ENCODE measurements at regions not wholly inside any gene's neighbourhood (a gene's known extent, or its start where the extent isn't known, plus 50 kb on each side); places are given as distances from the start of the nearest gene placed in this dataset.

DNA sequence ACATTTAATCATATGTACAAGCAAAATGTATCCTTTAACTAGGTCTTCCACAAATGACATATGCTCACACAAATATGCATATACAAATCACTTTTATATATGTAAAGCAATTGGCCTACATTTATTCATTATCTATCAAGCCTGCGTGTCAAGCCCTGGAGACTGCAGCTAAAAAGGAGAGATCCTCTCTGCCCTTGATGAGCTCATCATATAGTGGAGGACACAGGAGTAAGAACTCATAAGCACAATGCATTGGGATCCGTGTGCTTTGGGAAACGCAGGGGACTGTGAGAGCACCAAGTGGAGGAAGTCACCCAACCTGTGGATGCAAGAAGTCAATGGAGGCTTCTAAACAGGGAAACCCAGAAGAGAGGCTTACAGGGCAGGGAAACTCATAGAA, 735.7 kb downstream of the BCL11B start:
- no peak for DNase-seq (ENCODE audit: extremely low spot score)
- POLR2A ChIA-PET: no interaction called here
- TF ChIP-seq, protein P1, sequence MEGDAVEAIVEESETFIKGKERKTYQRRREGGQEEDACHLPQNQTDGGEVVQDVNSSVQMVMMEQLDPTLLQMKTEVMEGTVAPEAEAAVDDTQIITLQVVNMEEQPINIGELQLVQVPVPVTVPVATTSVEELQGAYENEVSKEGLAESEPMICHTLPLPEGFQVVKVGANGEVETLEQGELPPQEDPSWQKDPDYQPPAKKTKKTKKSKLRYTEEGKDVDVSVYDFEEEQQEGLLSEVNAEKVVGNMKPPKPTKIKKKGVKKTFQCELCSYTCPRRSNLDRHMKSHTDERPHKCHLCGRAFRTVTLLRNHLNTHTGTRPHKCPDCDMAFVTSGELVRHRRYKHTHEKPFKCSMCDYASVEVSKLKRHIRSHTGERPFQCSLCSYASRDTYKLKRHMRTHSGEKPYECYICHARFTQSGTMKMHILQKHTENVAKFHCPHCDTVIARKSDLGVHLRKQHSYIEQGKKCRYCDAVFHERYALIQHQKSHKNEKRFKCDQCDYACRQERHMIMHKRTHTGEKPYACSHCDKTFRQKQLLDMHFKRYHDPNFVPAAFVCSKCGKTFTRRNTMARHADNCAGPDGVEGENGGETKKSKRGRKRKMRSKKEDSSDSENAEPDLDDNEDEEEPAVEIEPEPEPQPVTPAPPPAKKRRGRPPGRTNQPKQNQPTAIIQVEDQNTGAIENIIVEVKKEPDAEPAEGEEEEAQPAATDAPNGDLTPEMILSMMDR (IDR thresholded peaks at IDR 0.05; ENCODE audit: control extremely low read depth, extremely low read depth, low read depth, missing control alignments): no peak
- CTCF ChIA-PET: no interaction called here

DNA sequence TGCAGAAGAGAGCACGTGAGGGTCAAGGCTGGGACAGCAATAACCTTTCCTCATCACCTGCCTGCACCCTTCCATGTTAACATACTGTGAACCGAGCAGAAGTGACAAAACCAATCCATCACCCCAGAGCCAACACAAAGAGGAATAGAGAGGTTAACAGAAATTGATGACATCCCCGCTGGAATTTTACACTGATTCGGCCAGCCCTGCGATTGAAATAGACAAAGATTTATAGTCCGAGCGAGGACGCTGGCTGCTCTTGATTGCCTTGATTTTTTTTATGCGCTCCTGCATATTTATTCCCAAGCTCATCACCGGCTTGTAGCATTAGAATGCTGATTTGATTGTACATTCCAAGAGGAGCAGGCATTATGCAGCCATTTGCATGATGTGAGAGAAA, 729.7 kb downstream of the BCL11B start:
- CTCF ChIA-PET: no interaction called here
- TF ChIP-seq, protein P1 (IDR thresholded peaks at IDR 0.05; ENCODE audit: control extremely low read depth, extremely low read depth, low read depth, missing control alignments): no peak
- POLR2A ChIA-PET: no interaction called here
- DNase-seq (ENCODE audit: extremely low spot score): no peak

GRCh38 chr14:98543074-98543473, 728.9 kb downstream of the BCL11B start:
- DNase-seq (ENCODE audit: extremely low spot score): no peak
- TF ChIP-seq, protein P1 (IDR thresholded peaks at IDR 0.05; ENCODE audit: control extremely low read depth, extremely low read depth, low read depth, missing control alignments): no peak
- POLR2A ChIA-PET: no interaction called here
- CTCF ChIA-PET: no interaction called here

DNA sequence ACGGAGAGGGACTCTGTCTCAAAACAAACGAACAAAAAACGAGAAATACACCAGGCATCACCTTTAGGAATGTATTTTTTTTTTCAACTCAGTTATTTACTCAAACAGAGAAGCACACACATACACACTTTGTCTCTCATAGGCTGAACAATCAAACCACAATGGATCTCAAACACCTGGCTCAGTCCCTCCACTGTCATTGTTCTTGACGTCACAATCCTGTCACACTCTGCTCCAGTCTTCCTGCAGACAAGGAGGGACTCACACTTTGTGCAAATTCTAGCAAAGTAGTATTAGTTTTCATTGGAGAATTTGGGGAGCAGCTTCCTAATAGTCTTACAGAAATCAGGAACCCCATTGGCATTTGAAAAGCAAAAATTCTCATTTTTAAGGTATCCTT, 727.8 kb downstream of the BCL11B start:
- POLR2A ChIA-PET: no interaction called here
- CTCF ChIA-PET: no interaction called here
- TF ChIP-seq, protein P1 (IDR thresholded peaks at IDR 0.05; ENCODE audit: control extremely low read depth, extremely low read depth, low read depth, missing control alignments): no peak
- DNase-seq (ENCODE audit: extremely low spot score): no peak

DNA sequence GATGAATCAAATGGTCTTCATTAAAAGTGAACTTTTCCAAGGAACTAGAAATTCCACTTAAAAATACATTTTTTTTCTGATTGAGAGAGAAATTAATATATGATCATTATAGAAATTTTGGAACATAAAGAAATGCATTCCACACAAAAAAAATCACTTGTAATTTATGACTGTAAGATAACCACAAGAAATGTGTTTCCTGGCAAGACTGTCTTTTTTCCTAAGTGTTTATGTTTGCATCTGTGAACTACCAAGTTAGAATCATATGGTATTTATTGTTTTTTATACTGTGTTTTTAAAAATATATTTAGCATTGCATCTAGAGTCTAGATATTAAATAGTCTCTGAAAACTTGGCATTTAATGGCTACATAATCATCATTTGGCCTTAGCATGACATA, 726.8 kb downstream of the BCL11B start:
- no peak for DNase-seq (ENCODE audit: extremely low spot score)
- TF ChIP-seq, protein P1 (IDR thresholded peaks at IDR 0.05; ENCODE audit: control extremely low read depth, extremely low read depth, low read depth, missing control alignments): no peak
- ChIA-PET CTCF (no interaction called here), POLR2A (no interaction called here)

- POLR2A ChIA-PET: no interaction called here
- CTCF ChIA-PET: no interaction called here
- TF ChIP-seq, protein P1 (IDR thresholded peaks at IDR 0.05; ENCODE audit: control extremely low read depth, extremely low read depth, low read depth, missing control alignments): no peak
- DNase-seq (ENCODE audit: extremely low spot score): no peak
These were observed 723.8 kb downstream of the BCL11B start for GRCh38 chr14:98548071-98548686.

- POLR2A ChIA-PET: no interaction called here
- DNase-seq (ENCODE audit: extremely low spot score): no peak
- CTCF ChIA-PET: interaction anchor here (1.7 kb wide), 1 partner anchor 11 kb away, joined by 3 read pairs; no protein-coding TSS in a partner anchor
These were observed 721.0 kb downstream of the BCL11B start for GRCh38 chr14:98551028-98551427.

More at GRCh38 chr14:98551028-98551427, 721.0 kb downstream of the BCL11B start:
- TF ChIP-seq, protein P1 (IDR thresholded peaks at IDR 0.05; ENCODE audit: control extremely low read depth, extremely low read depth, low read depth, missing control alignments): no peak
